SK-N-SH treated with all-trans-retinoic acid at 6 μM for 48 hours (cell line): ENCODE measurements at regions not wholly inside any gene's neighbourhood (a gene's known extent, or its start where the extent isn't known, plus 50 kb on each side); places are given as distances from the start of the nearest gene placed in this dataset.

Source experiments
- ATAC-seq: fragments of 200-7000 bp; cut with Tn5 transposase; 3 replicates; pipeline ENCODE4 v1.9.1; 2020; ENCODE audit warnings: mild to moderate bottlenecking, moderate library complexity
- ARNTL ChIP-seq: fragments of 450-650 bp; formaldehyde crosslinking; IDR thresholded peaks from 2 replicates; pipeline ENCODE4 v1.5.0; 2020; ENCODE audit warnings: low read depth, mild to moderate bottlenecking, moderate library complexity, borderline replicate concordance
- BACH2 ChIP-seq: fragments of 250-450 bp; sonication (Bioruptor Pico); IDR thresholded peaks from 2 replicates; pipeline ENCODE4 v1.9.0; 2021; ENCODE audit warnings: mild to moderate bottlenecking, borderline replicate concordance
- CREB5 ChIP-seq: fragments of 250-450 bp; sonication (Bioruptor Pico); IDR thresholded peaks from 2 replicates; pipeline ENCODE4 v1.5.1; 2020; ENCODE audit warnings: low read depth, mild to moderate bottlenecking, moderate library complexity
- CSDC2 ChIP-seq: fragments of 250-450 bp; sonication (Bioruptor Pico); IDR thresholded peaks from 2 replicates; pipeline ENCODE4 v1.5.0; 2020; ENCODE audit warnings: mild to moderate bottlenecking, moderate library complexity
- CSRNP3 ChIP-seq: fragments of 250-450 bp; sonication (Bioruptor Pico); IDR thresholded peaks from 2 replicates; pipeline ENCODE4 v1.5.1; 2021; ENCODE audit warnings: mild to moderate bottlenecking, moderate library complexity
- ESRRG ChIP-seq: fragments of 250-450 bp; sonication (Bioruptor Pico); IDR thresholded peaks from 2 replicates; pipeline ENCODE4 v1.6.1; 2021; ENCODE audit warnings: mild to moderate bottlenecking
- GLIS3 ChIP-seq: fragments of 250-450 bp; sonication (Bioruptor Pico); IDR thresholded peaks from 2 replicates; pipeline ENCODE4 v1.5.0; 2020; ENCODE audit warnings: mild to moderate bottlenecking, moderate library complexity
- ISL1 ChIP-seq: fragments of 250-450 bp; sonication (Bioruptor Pico); IDR thresholded peaks from 2 replicates; pipeline ENCODE4 v2.1.2; 2022; ENCODE audit warnings: mild to moderate bottlenecking, moderate library complexity
- OSR1 ChIP-seq: fragments of 250-450 bp; sonication (Bioruptor Pico); IDR thresholded peaks from 2 replicates; pipeline ENCODE4 v1.8.0; 2022; ENCODE audit warnings: moderate library complexity, mild to moderate bottlenecking, inconsistent platforms
- PATZ1 ChIP-seq: fragments of 250-450 bp; sonication (Bioruptor Pico); IDR thresholded peaks from 2 replicates; pipeline ENCODE4 v1.8.0; 2020; ENCODE audit warnings: mild to moderate bottlenecking, moderate library complexity, borderline replicate concordance
- PPARA ChIP-seq: fragments of 250-450 bp; sonication (Bioruptor Pico); IDR thresholded peaks from 2 replicates; pipeline ENCODE4 v1.5.0; 2020; ENCODE audit warnings: mild to moderate bottlenecking, borderline replicate concordance
- RARB ChIP-seq: fragments of 250-450 bp; sonication (Bioruptor Pico); IDR thresholded peaks from 2 replicates; pipeline ENCODE4 v1.8.0; 2021; ENCODE audit warnings: mild to moderate bottlenecking, moderate library complexity
- SNAI2 ChIP-seq: fragments of 250-450 bp; sonication (Bioruptor Pico); IDR thresholded peaks from 2 replicates; pipeline ENCODE4 v1.5.0; 2020; ENCODE audit warnings: mild to moderate bottlenecking, moderate library complexity
- TCF4 ChIP-seq: fragments of 250-450 bp; sonication (Bioruptor Pico); IDR thresholded peaks from 2 replicates; pipeline ENCODE4 v1.8.0; 2021; ENCODE audit warnings: mild to moderate bottlenecking, moderate library complexity, borderline replicate concordance
- TOX ChIP-seq: fragments of 250-450 bp; sonication (Bioruptor Pico); IDR thresholded peaks from 2 replicates; pipeline ENCODE4 v1.8.0; 2021; ENCODE audit warnings: mild to moderate bottlenecking, moderate library complexity, borderline replicate concordance
- TSHZ2 ChIP-seq: fragments of 250-450 bp; sonication (Bioruptor Pico); IDR thresholded peaks from 2 replicates; pipeline ENCODE4 v1.5.0; 2020; ENCODE audit warnings: mild to moderate bottlenecking, moderate library complexity
- ZC3H10 ChIP-seq: fragments of 250-450 bp; sonication (Bioruptor Pico); IDR thresholded peaks from 2 replicates; pipeline ENCODE4 v1.5.1; 2021; ENCODE audit warnings: mild to moderate bottlenecking, moderate library complexity
- ZFP3 ChIP-seq: fragments of 250-450 bp; sonication (Bioruptor Pico); IDR thresholded peaks from 2 replicates; pipeline ENCODE4 v1.5.0; 2020; ENCODE audit warnings: mild to moderate bottlenecking, moderate library complexity
- ZFP30 ChIP-seq: fragments of 450-650 bp; formaldehyde crosslinking; IDR thresholded peaks from 2 replicates; pipeline ENCODE4 v1.5.0; 2022; ENCODE audit warnings: mild to moderate bottlenecking, moderate library complexity
- ZNF565 ChIP-seq: fragments of 450-650 bp; formaldehyde crosslinking; conservative IDR thresholded peaks from 2 replicates; pipeline ENCODE4 v1.5.0; 2020; ENCODE audit warnings: low read depth, mild to moderate bottlenecking, moderate library complexity
- ZNF70 ChIP-seq: fragments of 450-650 bp; formaldehyde crosslinking; IDR thresholded peaks from 2 replicates; pipeline ENCODE4 v1.5.0; 2020; ENCODE audit warnings: mild to moderate bottlenecking, moderate library complexity
- ZNF8 ChIP-seq: fragments of 450-650 bp; formaldehyde crosslinking; IDR thresholded peaks from 2 replicates; pipeline ENCODE4 v1.5.0; 2020; ENCODE audit warnings: mild to moderate bottlenecking, moderate library complexity

GRCh38 chrX:40402831-40403533 lies 177.8 kb upstream of the ATP6AP2 start:
- peak; percentile 47; the same call in 1 of the 3 replicates for ATAC-seq
- TF ChIP-seq PATZ1 (CRISPR knock-in tag) = no peak

- TF ChIP-seq TSHZ2 (CRISPR knock-in tag) = no peak
- no peak for TF ChIP-seq ESRRG
- TF ChIP-seq SNAI2 = no peak
- TF ChIP-seq OSR1 (CRISPR knock-in tag) = no peak
- TF ChIP-seq TOX (CRISPR knock-in tag) = no peak
- no peak for TF ChIP-seq PPARA (CRISPR knock-in tag)
- TF ChIP-seq CSDC2 (CRISPR knock-in tag) = no peak
- no peak for TF ChIP-seq ZNF8 (CRISPR knock-in tag)
- TF ChIP-seq ZFP30 (CRISPR knock-in tag) = no peak
- TF ChIP-seq ZFP3 (CRISPR knock-in tag) = no peak
- no peak for TF ChIP-seq BACH2 (CRISPR knock-in tag)
- no peak for TF ChIP-seq GLIS3 (CRISPR knock-in tag)
- TF ChIP-seq ZC3H10 (CRISPR knock-in tag) = no peak
- TF ChIP-seq CSRNP3 = no peak
- no peak for TF ChIP-seq ZNF565
- no peak for TF ChIP-seq ZNF70 (CRISPR knock-in tag)
- TF ChIP-seq CREB5 (CRISPR knock-in tag) = no peak
- no peak for TF ChIP-seq TCF4
- TF ChIP-seq, all 23 proteins: peak for 0
- no peak for ATAC-seq
Observed at GRCh38 chrX:40395102-40395501, 185.7 kb upstream of the ATP6AP2 start.

- no peak for ATAC-seq
Observed at GRCh38 chrX:40394302-40394701, 186.5 kb upstream of the ATP6AP2 start.

GRCh38 chrX:40392599-40392998 lies 188.2 kb upstream of the ATP6AP2 start:
- TF ChIP-seq PATZ1 (CRISPR knock-in tag) (no peak), OSR1 (CRISPR knock-in tag) (no peak), PPARA (CRISPR knock-in tag) (no peak), ISL1 (no peak), CSDC2 (CRISPR knock-in tag) (no peak), SNAI2 (no peak), RARB (CRISPR knock-in tag) (no peak), ZNF565 (no peak), ARNTL (CRISPR knock-in tag) (no peak), ZFP30 (CRISPR knock-in tag) (no peak), ZNF70 (CRISPR knock-in tag) (no peak), TOX (CRISPR knock-in tag) (no peak), ZNF8 (CRISPR knock-in tag) (no peak), ZC3H10 (CRISPR knock-in tag) (no peak), GLIS3 (CRISPR knock-in tag) (no peak), TSHZ2 (CRISPR knock-in tag) (no peak)
- ATAC-seq = no peak

More at GRCh38 chrX:40394302-40394701, 186.5 kb upstream of the ATP6AP2 start:
- TF ChIP-seq GLIS3 (CRISPR knock-in tag) (no peak), CSDC2 (CRISPR knock-in tag) (no peak)
